GM10248 (cell line): ENCODE measurements at regions not wholly inside any gene's neighbourhood (a gene's known extent, or its start where the extent isn't known, plus 50 kb on each side); places are given as distances from the start of the nearest gene placed in this dataset.

ENCODE experiments used
- CTCF ChIA-PET: fragments of 300-600 bp; sonication (Branson Sonifier 250); formaldehyde crosslinking; extraction: SDS; loops from one replicate; lab custom pipeline; 2021; ENCODE audit warnings: antibody characterized with exemption; lab: Yijun Ruan, JAX
- POLR2A ChIA-PET: fragments of 350-650 bp; sonication (Branson Sonifier 250); formaldehyde crosslinking; extraction: SDS; loops from one replicate; lab custom pipeline; 2020; ENCODE audit warnings: antibody characterized with exemption; lab: Yijun Ruan, JAX
- DNase-seq: peaks from one replicate; pipeline ENCODE4 v3.0.0; 2012; ENCODE audit errors: extremely low spot score
- TF ChIP-seq, protein P1 (sequence below): IDR thresholded peaks from 2 replicates; pipeline ENCODE4 v1.5.1; 2012; ENCODE audit warnings: mild to moderate bottlenecking, low read depth; ENCODE audit errors: extremely low read depth, missing control alignments, control extremely low read depth

DNA sequence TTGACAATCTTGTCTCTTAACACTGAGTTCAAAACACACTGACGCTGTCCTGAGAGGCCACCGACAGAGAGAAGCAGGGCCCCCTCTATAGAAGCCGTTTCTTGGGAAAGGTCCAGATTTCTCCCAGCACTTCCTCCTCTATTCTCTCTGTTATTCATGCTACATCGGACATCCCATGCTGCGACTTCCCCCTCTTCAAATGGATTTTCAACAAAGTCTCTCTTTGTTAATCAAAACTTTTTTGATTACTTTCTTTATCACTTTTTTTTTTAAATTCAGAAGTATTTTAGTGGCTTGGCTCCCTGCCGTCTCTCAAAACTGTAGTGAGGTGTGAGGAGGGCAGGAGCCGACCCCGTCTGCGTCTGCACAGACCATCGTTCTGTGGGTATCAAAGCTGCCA lies 298.9 kb upstream of the PITRM1 start:
- DNase-seq: no peak
- POLR2A ChIA-PET: no interaction called here
- CTCF ChIA-PET: no interaction called here
- TF ChIP-seq, protein P1, sequence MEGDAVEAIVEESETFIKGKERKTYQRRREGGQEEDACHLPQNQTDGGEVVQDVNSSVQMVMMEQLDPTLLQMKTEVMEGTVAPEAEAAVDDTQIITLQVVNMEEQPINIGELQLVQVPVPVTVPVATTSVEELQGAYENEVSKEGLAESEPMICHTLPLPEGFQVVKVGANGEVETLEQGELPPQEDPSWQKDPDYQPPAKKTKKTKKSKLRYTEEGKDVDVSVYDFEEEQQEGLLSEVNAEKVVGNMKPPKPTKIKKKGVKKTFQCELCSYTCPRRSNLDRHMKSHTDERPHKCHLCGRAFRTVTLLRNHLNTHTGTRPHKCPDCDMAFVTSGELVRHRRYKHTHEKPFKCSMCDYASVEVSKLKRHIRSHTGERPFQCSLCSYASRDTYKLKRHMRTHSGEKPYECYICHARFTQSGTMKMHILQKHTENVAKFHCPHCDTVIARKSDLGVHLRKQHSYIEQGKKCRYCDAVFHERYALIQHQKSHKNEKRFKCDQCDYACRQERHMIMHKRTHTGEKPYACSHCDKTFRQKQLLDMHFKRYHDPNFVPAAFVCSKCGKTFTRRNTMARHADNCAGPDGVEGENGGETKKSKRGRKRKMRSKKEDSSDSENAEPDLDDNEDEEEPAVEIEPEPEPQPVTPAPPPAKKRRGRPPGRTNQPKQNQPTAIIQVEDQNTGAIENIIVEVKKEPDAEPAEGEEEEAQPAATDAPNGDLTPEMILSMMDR: no peak

DNA sequence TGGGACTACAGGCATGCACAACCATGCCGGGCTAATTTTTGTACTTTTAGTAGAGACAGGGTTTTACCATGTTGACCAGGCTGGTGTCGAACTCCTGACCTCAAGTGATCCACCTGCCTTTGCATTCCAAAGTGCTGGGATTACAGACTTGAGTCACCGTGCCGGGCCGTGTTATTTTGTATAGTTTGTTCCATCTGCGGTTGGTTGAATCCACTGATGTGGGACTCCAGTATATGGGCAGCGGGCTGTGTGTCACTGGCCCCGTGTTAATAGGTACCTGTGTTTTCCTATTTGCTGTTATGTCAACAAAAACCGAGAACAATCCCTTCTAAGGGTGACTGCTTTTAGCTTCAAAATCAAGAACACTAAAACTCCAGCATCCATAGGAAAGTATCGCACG lies 297.6 kb upstream of the PITRM1 start:
- POLR2A ChIA-PET: no interaction called here
- no peak for DNase-seq
- CTCF ChIA-PET: no interaction called here
- TF ChIP-seq, protein P1: no peak

DNA sequence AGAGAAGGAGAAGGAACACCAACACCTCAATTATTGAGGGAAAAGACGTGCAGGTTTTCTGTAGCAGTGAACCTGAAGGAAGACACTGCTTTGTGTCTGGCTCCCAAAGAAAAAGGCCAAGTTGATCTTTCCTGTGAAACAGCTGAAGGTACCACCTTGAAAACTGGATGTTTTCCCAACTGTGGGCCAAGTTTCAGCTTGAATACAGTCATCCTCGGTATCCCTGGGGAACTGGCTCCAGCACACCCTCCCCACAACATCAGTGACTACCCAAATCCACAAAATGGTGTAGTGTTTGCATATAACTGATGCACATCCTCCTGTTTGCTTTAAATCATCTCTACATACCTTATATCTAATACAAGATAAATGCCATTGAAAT lies 297.0 kb upstream of the PITRM1 start:
- ChIA-PET CTCF (no interaction called here), POLR2A (no interaction called here)
- DNase-seq: no peak
- TF ChIP-seq, protein P1: no peak

DNA sequence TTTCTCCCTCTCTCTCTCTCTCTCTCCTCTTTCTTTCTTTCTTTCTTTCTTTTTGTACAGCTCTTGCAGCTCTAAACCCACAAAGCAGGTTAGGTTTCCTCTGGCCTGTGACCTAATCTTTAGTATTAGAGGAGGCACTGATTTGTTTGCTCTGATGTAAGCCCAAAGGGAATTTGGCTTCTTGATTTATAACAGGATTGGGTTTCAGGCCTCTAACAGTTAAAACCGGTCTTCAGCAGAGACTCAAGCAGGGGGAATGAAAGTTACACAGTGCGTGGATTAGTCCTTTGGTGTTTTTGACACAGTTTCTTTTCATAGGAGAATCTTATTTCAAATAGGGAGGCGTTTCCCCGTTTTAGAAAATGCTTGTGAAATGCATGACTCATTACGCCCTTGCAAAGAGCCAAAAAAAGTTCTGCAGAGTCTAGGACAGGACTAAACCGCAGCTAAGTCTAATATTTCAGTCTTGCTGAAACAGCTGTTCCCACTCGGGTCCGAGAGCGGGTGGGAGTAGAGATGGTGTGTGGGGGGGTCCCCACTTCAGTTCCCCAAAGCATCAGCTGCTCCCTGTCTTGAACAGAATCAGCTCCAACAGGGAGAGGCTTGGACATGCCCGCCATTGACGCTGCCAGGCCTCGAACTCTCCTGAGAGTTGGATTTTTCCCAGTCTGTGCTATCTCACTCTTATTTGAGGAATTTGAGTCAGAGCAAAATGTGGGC lies 296.5 kb upstream of the PITRM1 start:
- ChIA-PET CTCF (no interaction called here), POLR2A (no interaction called here)
- DNase-seq: no peak

GRCh38 chr10:3467052-3467951 lies 294.7 kb upstream of the PITRM1 start:
- ChIA-PET POLR2A (no interaction called here), CTCF (no interaction called here)
- TF ChIP-seq, protein P1: no peak
- DNase-seq: no peak

More for the DNA sequence above, 296.5 kb upstream of the PITRM1 start:
- TF ChIP-seq, protein P1: no peak

GRCh38 chr10:3465406-3465891 lies 292.9 kb upstream of the PITRM1 start:
- ChIA-PET CTCF (interaction anchor here (0.7 to 1.2 kb wide), 2 partner anchors 12 to 19 kb away, joined by 3 read pairs; no protein-coding TSS in a partner anchor), POLR2A (no interaction called here)
- no peak for DNase-seq
- TF ChIP-seq, protein P1: no peak
